ENCODE measurements at regions not wholly inside any gene's neighbourhood (a gene's known extent, or its start where the extent isn't known, plus 50 kb on each side); places are given as distances from the start of the nearest gene placed in this dataset.
"Not testable (repeated sequence)": the region's sequence is repeated elsewhere in the genome, so short reads cannot be mapped to it uniquely, and the experiment has no call there.

DNA sequence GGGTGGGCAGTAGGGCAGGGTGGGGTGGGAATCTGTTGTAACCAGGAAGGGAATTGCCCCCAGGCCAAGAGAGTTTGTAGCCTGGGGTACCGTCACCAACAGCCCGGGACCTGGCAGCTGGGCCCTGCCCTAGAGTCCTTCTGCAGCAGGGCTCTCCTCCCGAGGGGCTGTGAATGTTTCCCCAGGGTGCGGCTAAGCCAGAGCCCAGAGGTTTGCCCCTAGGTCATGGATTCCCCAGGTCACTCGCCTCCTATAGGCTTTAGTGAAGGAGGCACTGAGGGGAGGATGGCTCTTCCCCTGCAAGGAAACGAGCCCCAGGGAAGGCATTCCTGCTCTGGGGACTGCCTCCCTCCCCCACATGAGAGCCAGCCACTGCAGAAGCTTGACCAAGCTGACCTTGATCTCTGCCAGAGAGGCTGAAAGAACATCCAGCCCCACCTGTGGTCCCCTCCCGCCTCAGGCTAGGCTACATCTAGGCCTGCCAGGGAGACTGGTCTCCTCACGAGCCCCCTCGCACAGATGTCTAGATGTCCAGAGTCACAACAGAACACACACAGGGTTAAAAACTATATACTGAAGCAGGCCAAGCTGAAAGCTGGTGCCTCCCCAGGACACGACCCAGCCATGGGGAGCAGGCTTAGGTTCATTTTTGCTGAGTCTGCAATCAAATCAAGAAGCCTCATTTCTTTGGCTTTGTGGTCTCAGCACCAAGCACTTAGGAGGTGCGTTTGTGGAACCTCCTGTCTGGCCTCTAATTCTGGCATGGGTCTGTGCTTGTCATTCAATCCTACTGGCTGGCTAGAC, 69.1 kb upstream of the TAMM41 start:
- no peak for DNase-seq (ENCODE audit: low read depth)
- no peak overlapping the region for H3K4me3 ChIP-seq (ENCODE audit: low read depth, low read length)

GRCh38 chr3:11916425-11916762, 69.7 kb upstream of the TAMM41 start:
- DNase-seq (ENCODE audit: low read depth); H3K4me3 ChIP-seq (ENCODE audit: low read depth, low read length): not testable (repeated sequence)

GRCh38 chr3:11917051-11917450, 70.4 kb upstream of the TAMM41 start:
- DNase-seq (ENCODE audit: low read depth): no peak
- H3K4me3 ChIP-seq (ENCODE audit: low read depth, low read length): no peak overlapping the region

DNA sequence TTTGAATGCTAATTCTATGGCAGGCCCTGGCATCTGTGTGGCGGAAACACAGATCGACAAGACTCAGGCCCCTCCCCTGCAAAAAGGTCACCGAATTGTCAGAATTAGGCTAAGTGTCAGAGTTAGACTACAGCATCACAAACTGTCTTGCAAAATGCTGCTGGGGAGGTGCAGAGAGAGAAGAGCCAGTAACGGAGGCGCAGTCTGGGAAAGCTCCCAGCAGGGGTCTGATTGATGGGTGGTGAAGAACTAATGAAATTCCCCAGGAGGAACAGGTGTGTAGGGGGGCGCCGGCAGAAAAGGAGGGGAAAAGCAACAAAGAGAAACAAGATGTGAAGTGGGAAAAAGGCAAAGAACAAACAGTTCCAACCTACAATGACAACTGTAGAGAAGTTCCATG, 72.7 kb upstream of the TAMM41 start:
- no peak overlapping the region for H3K4me3 ChIP-seq (ENCODE audit: low read depth, low read length)

DNA sequence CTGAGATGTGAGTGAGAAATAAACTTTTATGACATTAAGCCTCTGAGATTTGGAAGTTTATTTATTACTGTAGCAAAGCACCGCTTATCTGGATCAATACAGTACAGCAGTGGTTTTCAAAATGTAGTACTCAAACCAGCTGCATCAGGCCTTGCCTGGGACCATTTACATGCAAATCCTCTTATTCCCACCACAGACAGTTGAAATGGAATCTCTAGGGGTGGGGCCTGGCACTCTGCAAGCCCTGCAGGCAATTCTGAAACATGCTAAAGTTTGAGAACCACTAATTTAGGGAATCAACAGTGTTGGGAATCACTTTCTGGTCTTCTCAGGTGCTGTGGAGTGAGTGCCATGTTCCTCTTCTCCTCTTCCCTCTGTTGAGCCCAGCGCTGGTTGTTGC, 77.8 kb upstream of the TAMM41 start:
- DNase-seq (ENCODE audit: low read depth): no peak

More for the DNA sequence above, 72.7 kb upstream of the TAMM41 start:
- DNase-seq (ENCODE audit: low read depth): no peak

DNA sequence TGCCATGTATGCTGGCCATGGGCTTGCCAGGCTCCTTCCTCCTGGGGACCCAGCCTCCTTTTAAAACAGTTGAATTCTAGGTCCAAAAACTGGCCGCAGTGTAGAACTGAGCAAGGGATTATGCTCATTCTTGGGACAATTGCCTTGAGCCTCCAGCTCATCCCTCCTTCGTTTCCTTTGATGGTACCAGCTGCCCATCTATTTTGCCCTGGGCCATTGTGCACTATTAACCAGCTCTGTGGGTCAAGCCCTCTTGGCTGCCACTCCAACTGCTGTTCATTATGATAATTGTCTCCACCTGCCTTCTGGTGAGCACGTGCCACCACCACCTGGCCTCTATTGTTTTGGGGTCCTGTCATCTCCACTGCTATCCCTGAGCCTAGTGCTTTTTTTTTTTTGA, 75.8 kb upstream of the SYN2 start:
- DNase-seq (ENCODE audit: low read depth): no peak
- H3K4me3 ChIP-seq (ENCODE audit: low read depth, low read length): no peak overlapping the region

More for the DNA sequence above, 77.8 kb upstream of the TAMM41 start:
- H3K4me3 ChIP-seq (ENCODE audit: low read depth, low read length): no peak overlapping the region

GRCh38 chr3:11929531-11929930, 74.7 kb upstream of the SYN2 start:
- no peak overlapping the region for H3K4me3 ChIP-seq (ENCODE audit: low read depth, low read length)
- DNase-seq (ENCODE audit: low read depth): no peak

- DNase-seq (ENCODE audit: low read depth): no peak
These were observed 74.1 kb upstream of the SYN2 start for GRCh38 chr3:11930084-11930483.

GRCh38 chr3:11932636-11933035, 71.6 kb upstream of the SYN2 start:
- no peak for DNase-seq (ENCODE audit: low read depth)
- H3K4me3 ChIP-seq (ENCODE audit: low read depth, low read length): no peak overlapping the region

More at GRCh38 chr3:11930084-11930483, 74.1 kb upstream of the SYN2 start:
- no peak overlapping the region for H3K4me3 ChIP-seq (ENCODE audit: low read depth, low read length)

GRCh38 chr3:11933529-11933928, 70.7 kb upstream of the SYN2 start:
- no peak for DNase-seq (ENCODE audit: low read depth)
- H3K4me3 ChIP-seq (ENCODE audit: low read depth, low read length): no peak overlapping the region

- DNase-seq (ENCODE audit: low read depth): peak; percentile 4
- H3K4me3 ChIP-seq (ENCODE audit: low read depth, low read length): no peak overlapping the region
These were observed 60.0 kb upstream of the SYN2 start for GRCh38 chr3:11944052-11944673.

DNA sequence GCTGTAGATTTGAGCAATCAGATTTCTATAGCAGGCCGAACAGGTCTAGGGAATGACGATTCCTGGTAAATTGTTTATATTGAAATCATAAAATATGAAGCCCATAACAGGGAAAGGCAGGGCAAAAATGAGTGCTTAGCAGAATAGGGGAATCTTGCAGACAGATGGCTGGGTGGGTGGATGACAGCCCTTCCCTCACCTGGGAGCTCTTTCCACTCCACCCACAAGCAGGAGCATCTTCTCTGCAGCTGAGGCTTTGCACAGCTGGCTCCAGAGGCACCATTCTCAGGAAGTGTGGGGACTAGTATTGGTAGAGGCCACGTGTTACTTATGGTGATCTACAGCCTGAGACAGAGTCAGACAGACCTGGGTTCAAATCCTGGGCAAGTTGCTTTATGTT, 55.9 kb upstream of the SYN2 start:
- DNase-seq (ENCODE audit: low read depth): no peak
- H3K4me3 ChIP-seq (ENCODE audit: low read depth, low read length): no peak overlapping the region

DNA sequence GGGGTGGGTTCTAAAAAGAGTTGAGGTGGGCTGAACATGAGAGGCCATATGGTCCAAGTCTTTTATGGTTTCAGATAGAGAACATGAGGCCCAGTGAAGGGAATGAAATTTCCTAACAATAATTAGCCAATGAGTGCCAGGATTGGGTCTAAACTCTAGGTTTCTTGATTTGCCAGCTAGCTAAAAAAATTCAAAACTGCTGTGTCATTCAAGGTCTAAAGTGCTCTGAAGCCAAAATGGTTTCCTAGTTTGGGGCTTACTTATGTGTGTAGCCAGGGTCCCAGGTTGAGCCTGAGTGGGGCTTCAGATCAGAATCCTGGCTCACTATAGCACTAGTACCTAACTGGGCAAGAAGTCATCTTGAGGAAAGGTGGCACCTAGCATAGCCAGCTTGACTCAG, 55.3 kb upstream of the SYN2 start:
- H3K4me3 ChIP-seq (ENCODE audit: low read depth, low read length): no peak overlapping the region
- DNase-seq (ENCODE audit: low read depth): no peak

GRCh38 chr3:11949351-11949750, 54.8 kb upstream of the SYN2 start:
- no peak overlapping the region for H3K4me3 ChIP-seq (ENCODE audit: low read depth, low read length)
- DNase-seq (ENCODE audit: low read depth): no peak

GRCh38 chr3:11950576-11950975, 53.6 kb upstream of the SYN2 start:
- no peak for DNase-seq (ENCODE audit: low read depth)
- no peak overlapping the region for H3K4me3 ChIP-seq (ENCODE audit: low read depth, low read length)

GRCh38 chr3:11953350-11953749, 50.8 kb upstream of the SYN2 start:
- DNase-seq (ENCODE audit: low read depth): no peak
- no peak overlapping the region for H3K4me3 ChIP-seq (ENCODE audit: low read depth, low read length)

GRCh38 chr3:11953778-11954177, 50.4 kb upstream of the SYN2 start:
- no peak overlapping the region for H3K4me3 ChIP-seq (ENCODE audit: low read depth, low read length)

DNA sequence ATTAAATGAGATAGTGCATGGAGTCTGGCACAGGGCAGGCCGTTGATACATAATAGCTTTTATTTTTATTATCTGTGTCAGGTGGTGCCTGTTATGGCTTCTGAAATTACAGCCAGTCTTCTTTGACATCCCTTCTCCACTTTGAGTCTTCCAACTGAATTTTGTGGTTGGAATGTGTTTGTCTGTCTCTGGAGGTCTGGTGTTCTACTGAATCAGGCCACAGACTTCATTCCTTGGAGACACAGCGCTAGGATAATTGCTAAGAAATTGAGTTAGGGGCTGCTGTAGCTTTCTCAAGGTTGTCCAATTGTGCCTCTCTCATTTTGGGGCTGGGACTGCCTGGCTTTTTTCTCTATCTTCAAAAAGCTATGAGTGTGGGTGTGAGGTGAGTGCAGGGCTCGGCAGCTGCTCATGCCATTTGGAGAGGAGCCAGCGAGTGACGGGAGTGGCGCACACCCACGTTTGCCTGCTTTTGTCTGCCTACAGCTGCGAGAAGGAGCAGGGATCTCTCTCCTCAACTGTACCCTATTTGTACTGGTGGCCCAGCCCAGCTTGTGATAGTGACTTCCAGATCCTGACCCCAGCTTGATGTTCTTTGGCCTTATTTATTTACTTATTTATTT, 49.8 kb upstream of the SYN2 start:
- H3K4me3 ChIP-seq (ENCODE audit: low read depth, low read length): no peak overlapping the region
- no peak for DNase-seq (ENCODE audit: low read depth)

More at GRCh38 chr3:11953778-11954177, 50.4 kb upstream of the SYN2 start:
- DNase-seq (ENCODE audit: low read depth): no peak

All from skeletal muscle cell (primary cell).